Choroid plexus epithelial cell (primary cell): ENCODE measurements at regions not wholly inside any gene's neighbourhood (a gene's known extent, or its start where the extent isn't known, plus 50 kb on each side); places are given as distances from the start of the nearest gene placed in this dataset.

Experiments used
- DNase-seq: peaks from one replicate; pipeline ENCODE4 v3.0.0-alpha.2; 2010; ENCODE audit warnings: low read depth
- H3K4me3 ChIP-seq: 2 replicates; pipeline ENCODE4 v1.5.1; 2011; ENCODE audit warnings: low read depth, mild to moderate bottlenecking, control low read depth, low read length, moderate library complexity
- TF ChIP-seq, protein P1 (sequence below): conservative IDR thresholded peaks from 2 replicates; pipeline ENCODE4 v1.5.1; 2011; ENCODE audit warnings: low read depth, mild to moderate bottlenecking, control low read depth, inconsistent platforms, low read length, moderate library complexity

DNA sequence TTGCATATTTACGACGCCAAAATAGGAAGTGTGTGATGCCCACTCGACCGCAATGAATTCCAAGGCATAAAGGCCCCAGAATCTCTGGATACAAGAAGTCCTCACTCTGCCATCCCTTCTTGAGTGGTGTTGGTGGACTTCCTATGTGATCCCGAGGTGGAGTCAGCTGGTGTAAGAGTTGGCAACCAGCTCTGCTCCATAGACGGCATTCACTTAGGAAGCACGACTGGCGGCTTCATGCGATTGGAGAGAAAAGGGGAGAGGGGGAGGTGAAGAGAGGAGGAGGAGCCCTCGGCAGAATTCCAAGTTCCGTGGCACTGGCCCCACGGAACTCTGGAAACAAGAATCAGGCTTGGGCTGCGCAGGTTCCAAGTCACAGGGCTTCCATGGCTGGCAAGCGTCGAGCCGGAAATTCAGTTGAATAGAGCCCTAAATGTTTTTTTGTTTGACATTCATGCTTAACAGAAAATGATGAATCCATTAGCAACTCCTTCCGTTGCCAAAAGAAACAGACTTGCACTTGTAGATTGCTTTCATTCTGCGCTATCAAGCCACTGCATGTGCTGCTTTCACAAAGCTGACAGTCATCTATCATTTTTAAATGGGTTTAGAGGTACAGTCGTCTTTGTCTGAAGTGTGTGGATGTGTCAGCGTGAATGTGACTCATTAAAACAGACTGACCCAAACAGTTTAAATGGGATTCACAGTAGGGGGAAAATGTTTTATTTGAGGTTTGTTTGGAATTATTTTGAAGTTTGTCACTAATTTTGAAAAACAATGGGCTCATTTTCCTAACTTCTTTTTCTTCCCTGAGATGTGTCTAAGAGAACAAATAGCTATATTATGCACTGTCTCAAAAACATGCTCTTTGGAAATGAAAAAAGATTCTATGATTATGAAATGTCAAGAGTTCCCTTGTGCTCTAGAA, 428.3 kb upstream of the ATP11B start:
- DNase-seq = no peak
- TF ChIP-seq, protein P1, sequence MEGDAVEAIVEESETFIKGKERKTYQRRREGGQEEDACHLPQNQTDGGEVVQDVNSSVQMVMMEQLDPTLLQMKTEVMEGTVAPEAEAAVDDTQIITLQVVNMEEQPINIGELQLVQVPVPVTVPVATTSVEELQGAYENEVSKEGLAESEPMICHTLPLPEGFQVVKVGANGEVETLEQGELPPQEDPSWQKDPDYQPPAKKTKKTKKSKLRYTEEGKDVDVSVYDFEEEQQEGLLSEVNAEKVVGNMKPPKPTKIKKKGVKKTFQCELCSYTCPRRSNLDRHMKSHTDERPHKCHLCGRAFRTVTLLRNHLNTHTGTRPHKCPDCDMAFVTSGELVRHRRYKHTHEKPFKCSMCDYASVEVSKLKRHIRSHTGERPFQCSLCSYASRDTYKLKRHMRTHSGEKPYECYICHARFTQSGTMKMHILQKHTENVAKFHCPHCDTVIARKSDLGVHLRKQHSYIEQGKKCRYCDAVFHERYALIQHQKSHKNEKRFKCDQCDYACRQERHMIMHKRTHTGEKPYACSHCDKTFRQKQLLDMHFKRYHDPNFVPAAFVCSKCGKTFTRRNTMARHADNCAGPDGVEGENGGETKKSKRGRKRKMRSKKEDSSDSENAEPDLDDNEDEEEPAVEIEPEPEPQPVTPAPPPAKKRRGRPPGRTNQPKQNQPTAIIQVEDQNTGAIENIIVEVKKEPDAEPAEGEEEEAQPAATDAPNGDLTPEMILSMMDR = no peak
- no peak overlapping the region for H3K4me3 ChIP-seq

- TF ChIP-seq, protein P1 = no peak
- no peak overlapping the region for H3K4me3 ChIP-seq
- DNase-seq = no peak
Observed at GRCh38 chr3:182366746-182367145, 426.6 kb upstream of the ATP11B start.

GRCh38 chr3:182369861-182370260, 423.4 kb upstream of the ATP11B start:
- TF ChIP-seq, protein P1 = no peak
- no peak for DNase-seq
- no peak overlapping the region for H3K4me3 ChIP-seq

DNA sequence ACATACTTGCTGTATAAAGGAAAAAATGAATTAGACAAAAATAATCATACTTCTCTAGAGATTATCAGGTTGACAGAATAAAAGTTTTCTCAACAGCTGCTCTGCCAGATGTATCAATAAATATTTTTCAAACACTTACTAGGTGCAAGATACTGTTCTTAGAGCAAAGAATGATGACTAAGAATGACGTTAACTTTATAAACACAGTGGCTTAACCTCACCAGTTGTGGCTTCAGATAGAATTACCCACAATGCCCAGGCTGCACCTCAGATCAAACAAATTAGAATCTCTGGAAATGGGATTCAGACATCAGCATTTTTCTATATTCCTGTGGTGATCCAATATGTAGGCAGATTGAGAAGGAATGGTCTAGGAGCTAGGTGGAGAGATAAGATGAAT, 422.4 kb upstream of the ATP11B start:
- TF ChIP-seq, protein P1 = no peak
- no peak for DNase-seq
- no peak overlapping the region for H3K4me3 ChIP-seq

GRCh38 chr3:182375916-182376315, 417.4 kb upstream of the ATP11B start:
- no peak for DNase-seq
- TF ChIP-seq, protein P1 = no peak
- H3K4me3 ChIP-seq = no peak overlapping the region

- no peak overlapping the region for H3K4me3 ChIP-seq
- TF ChIP-seq, protein P1 = no peak
- DNase-seq = no peak
Observed at GRCh38 chr3:182382112-182382857, 411.0 kb upstream of the ATP11B start.
